Stimulated activated memory B cell treated with anti-CD40 and anti-IgM and Interleukin-4, amounts not matched to agents 10 μg/mL and 1 μg/mL and 100 μg/mL, for 72 hours (primary cell): ENCODE measurements at regions not wholly inside any gene's neighbourhood (a gene's known extent, or its start where the extent isn't known, plus 50 kb on each side); places are given as distances from the start of the nearest gene placed in this dataset.
"Not testable (repeated sequence)": the region's sequence is repeated elsewhere in the genome, so short reads cannot be mapped to it uniquely, and the experiment has no call there.

Experiments used
- ATAC-seq: fragments of 150-1000 bp; cut with Tn5 transposase; 2 replicates; pipeline ENCODE4 v1.10.0; 2021
- H3K27ac Mint-ChIP-seq: one replicate; pipeline ENCODE4 v1.8.0; 2022; ENCODE audit warnings: mild to moderate bottlenecking, mixed read lengths
- H3K27me3 Mint-ChIP-seq: one replicate; pipeline ENCODE4 v1.8.0; 2022; ENCODE audit warnings: mixed read lengths
- H3K36me3 Mint-ChIP-seq: one replicate; pipeline ENCODE4 v1.8.0; 2022; ENCODE audit warnings: mixed read lengths
- H3K4me1 Mint-ChIP-seq: one replicate; pipeline ENCODE4 v1.8.0; 2022; ENCODE audit warnings: mixed read lengths
- H3K4me3 Mint-ChIP-seq: one replicate; pipeline ENCODE4 v1.8.0; 2022; ENCODE audit warnings: mild to moderate bottlenecking, moderate library complexity, mixed read lengths
- H3K9me3 Mint-ChIP-seq: one replicate; pipeline ENCODE4 v1.8.0; 2022; ENCODE audit warnings: mixed read lengths

GRCh38 chr18:39341129-39341528, 1775.5 kb upstream of the CELF4 start:
- Mint-ChIP-seq H3K9me3 (peaks cover 3% of the 10 kb centered on the region), H3K27me3 (no peaks in the 10 kb centered on the region), H3K27ac (no peak overlapping the region), H3K4me1 (no peaks in the 10 kb centered on the region), H3K4me3 (no peak overlapping the region), H3K36me3 (no peaks in the 10 kb centered on the region)
- no peak for ATAC-seq

GRCh38 chr18:39340418-39340817, 1774.8 kb upstream of the CELF4 start:
- ATAC-seq = no peak
- Mint-ChIP-seq H3K4me1 (no peaks in the 10 kb centered on the region), H3K27me3 (no peaks in the 10 kb centered on the region), H3K36me3 (no peaks in the 10 kb centered on the region), H3K27ac (no peak overlapping the region), H3K9me3 (peaks cover 3% of the 10 kb centered on the region), H3K4me3 (no peak overlapping the region)

GRCh38 chr18:39329496-39330275, 1764.1 kb upstream of the CELF4 start:
- no peaks in the 10 kb centered on the region for H3K27me3 Mint-ChIP-seq
- H3K4me3 Mint-ChIP-seq = no peak overlapping the region
- H3K27ac Mint-ChIP-seq = no peak overlapping the region
- H3K9me3 Mint-ChIP-seq = peaks cover 5% of the 10 kb centered on the region
- no peaks in the 10 kb centered on the region for H3K36me3 Mint-ChIP-seq
- H3K4me1 Mint-ChIP-seq = no peaks in the 10 kb centered on the region
- no peak for ATAC-seq

DNA sequence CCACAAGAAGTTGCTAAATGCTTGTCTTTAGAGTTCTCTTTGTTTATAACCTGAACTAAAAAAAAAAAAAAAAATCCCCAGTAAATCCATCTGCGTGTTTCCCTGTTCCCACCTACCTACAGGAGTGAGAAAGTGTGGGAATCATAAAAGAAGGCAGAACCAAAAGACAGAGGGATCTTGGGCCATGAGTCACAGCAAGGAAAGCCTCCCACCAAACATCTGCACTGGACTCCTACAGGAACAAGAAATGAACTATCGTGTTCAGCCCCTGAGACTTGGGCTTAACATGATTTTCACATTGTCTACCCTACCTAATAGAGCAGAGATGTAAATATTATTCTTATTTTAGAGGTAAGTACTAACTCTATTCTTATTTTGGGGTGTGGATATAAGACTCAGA, 1761.2 kb upstream of the CELF4 start:
- no peaks in the 10 kb centered on the region for H3K36me3 Mint-ChIP-seq
- no peak overlapping the region for H3K27ac Mint-ChIP-seq
- peaks cover 3% of the 10 kb centered on the region for H3K9me3 Mint-ChIP-seq
- H3K4me1 Mint-ChIP-seq = no peaks in the 10 kb centered on the region
- no peak for ATAC-seq
- no peaks in the 10 kb centered on the region for H3K27me3 Mint-ChIP-seq
- H3K4me3 Mint-ChIP-seq = no peak overlapping the region

- no peaks in the 10 kb centered on the region for H3K27me3 Mint-ChIP-seq
- peaks cover 3% of the 10 kb centered on the region for H3K9me3 Mint-ChIP-seq
- no peak overlapping the region for H3K4me3 Mint-ChIP-seq
- no peak overlapping the region for H3K27ac Mint-ChIP-seq
- no peaks in the 10 kb centered on the region for H3K4me1 Mint-ChIP-seq
- H3K36me3 Mint-ChIP-seq = no peaks in the 10 kb centered on the region
- ATAC-seq = no peak
Measured at GRCh38 chr18:39325973-39326372, 1760.4 kb upstream of the CELF4 start.

DNA sequence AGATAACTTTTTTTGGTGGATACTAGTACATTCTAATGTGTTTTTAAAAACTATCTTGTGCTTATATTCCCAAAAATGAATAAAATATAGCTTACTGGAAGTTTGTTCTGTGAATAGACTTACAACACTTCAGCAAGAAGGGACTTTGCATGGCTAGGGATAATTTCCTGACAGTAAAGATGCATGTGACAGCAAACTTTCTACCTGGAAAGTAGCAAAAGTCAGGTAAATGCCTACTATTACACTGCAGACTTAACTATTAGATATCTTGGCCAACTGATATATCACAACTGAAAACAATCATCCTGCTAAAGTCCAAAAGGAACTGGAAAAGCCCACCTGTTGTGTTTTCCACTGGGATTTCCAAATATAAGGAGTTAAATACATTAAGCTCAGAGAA, 1753.5 kb upstream of the CELF4 start:
- H3K27me3 Mint-ChIP-seq = no peaks in the 10 kb centered on the region
- no peak overlapping the region for H3K27ac Mint-ChIP-seq
- no peak overlapping the region for H3K4me3 Mint-ChIP-seq
- H3K4me1 Mint-ChIP-seq = no peaks in the 10 kb centered on the region
- H3K9me3 Mint-ChIP-seq = no peaks in the 10 kb centered on the region
- H3K36me3 Mint-ChIP-seq = no peaks in the 10 kb centered on the region
- no peak for ATAC-seq

GRCh38 chr18:39318462-39318861, 1752.9 kb upstream of the CELF4 start:
- Mint-ChIP-seq H3K4me1 (no peaks in the 10 kb centered on the region), H3K27ac (no peak overlapping the region), H3K27me3 (no peaks in the 10 kb centered on the region), H3K36me3 (no peaks in the 10 kb centered on the region), H3K9me3 (no peaks in the 10 kb centered on the region), H3K4me3 (no peak overlapping the region)
- no peak for ATAC-seq

- Mint-ChIP-seq H3K36me3 (no peaks in the 10 kb centered on the region), H3K4me1 (no peaks in the 10 kb centered on the region), H3K27ac (no peak overlapping the region), H3K4me3 (no peak overlapping the region), H3K27me3 (no peaks in the 10 kb centered on the region), H3K9me3 (peaks cover 3% of the 10 kb centered on the region)
- ATAC-seq = no peak
Measured at GRCh38 chr18:39318008-39318407, 1752.4 kb upstream of the CELF4 start.

- H3K4me1 Mint-ChIP-seq = no peaks in the 10 kb centered on the region
- no peaks in the 10 kb centered on the region for H3K27me3 Mint-ChIP-seq
- no peak for ATAC-seq
- no peaks in the 10 kb centered on the region for H3K36me3 Mint-ChIP-seq
- peaks cover 5% of the 10 kb centered on the region for H3K9me3 Mint-ChIP-seq
- H3K27ac Mint-ChIP-seq = no peak overlapping the region
- no peak overlapping the region for H3K4me3 Mint-ChIP-seq
Measured at GRCh38 chr18:39314595-39314994, 1749.0 kb upstream of the CELF4 start.

- H3K4me1 Mint-ChIP-seq = no peaks in the 10 kb centered on the region
- H3K27ac Mint-ChIP-seq = no peak overlapping the region
- no peaks in the 10 kb centered on the region for H3K27me3 Mint-ChIP-seq
- ATAC-seq = no peak
- no peak overlapping the region for H3K4me3 Mint-ChIP-seq
- peaks cover 5% of the 10 kb centered on the region for H3K9me3 Mint-ChIP-seq
- no peaks in the 10 kb centered on the region for H3K36me3 Mint-ChIP-seq
Measured at GRCh38 chr18:39313992-39314391, 1748.4 kb upstream of the CELF4 start.

- Mint-ChIP-seq H3K4me3 (no peak overlapping the region), H3K9me3 (peaks cover 5% of the 10 kb centered on the region)
Measured at GRCh38 chr18:39311111-39311712, 1745.6 kb upstream of the CELF4 start.

GRCh38 chr18:39308931-39309521, 1743.4 kb upstream of the CELF4 start:
- not testable (repeated sequence) for H3K27me3 Mint-ChIP-seq, ATAC-seq, H3K36me3 Mint-ChIP-seq, H3K9me3 Mint-ChIP-seq, H3K4me3 Mint-ChIP-seq, H3K27ac Mint-ChIP-seq, H3K4me1 Mint-ChIP-seq

More at GRCh38 chr18:39311111-39311712, 1745.6 kb upstream of the CELF4 start:
- Mint-ChIP-seq H3K4me1 (no peaks in the 10 kb centered on the region), H3K27ac (no peak overlapping the region), H3K27me3 (no peaks in the 10 kb centered on the region), H3K36me3 (no peaks in the 10 kb centered on the region)
- ATAC-seq = no peak

DNA sequence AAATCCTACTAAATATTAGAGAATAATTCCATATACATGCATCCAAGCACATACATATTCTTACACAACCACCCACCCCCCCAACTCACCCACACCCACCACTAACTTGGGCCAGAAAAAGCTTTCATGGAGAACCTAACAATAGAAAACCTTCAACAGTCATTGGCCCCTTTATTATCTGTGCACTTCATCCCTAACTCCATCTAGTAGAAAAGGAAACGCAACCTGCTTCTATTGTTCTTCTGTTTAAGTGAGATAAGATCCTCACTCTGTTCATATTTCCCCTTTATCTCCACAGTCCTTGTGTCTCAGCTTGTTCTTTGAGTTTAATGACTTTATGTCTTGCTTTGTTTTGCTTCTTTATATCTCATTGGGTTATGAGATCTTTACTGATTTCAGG, 1740.2 kb upstream of the CELF4 start:
- H3K36me3 Mint-ChIP-seq = no peaks in the 10 kb centered on the region
- no peak overlapping the region for H3K4me3 Mint-ChIP-seq
- H3K4me1 Mint-ChIP-seq = no peaks in the 10 kb centered on the region
- ATAC-seq = no peak
- no peak overlapping the region for H3K27ac Mint-ChIP-seq
- H3K27me3 Mint-ChIP-seq = no peaks in the 10 kb centered on the region
- peaks cover 2% of the 10 kb centered on the region for H3K9me3 Mint-ChIP-seq

DNA sequence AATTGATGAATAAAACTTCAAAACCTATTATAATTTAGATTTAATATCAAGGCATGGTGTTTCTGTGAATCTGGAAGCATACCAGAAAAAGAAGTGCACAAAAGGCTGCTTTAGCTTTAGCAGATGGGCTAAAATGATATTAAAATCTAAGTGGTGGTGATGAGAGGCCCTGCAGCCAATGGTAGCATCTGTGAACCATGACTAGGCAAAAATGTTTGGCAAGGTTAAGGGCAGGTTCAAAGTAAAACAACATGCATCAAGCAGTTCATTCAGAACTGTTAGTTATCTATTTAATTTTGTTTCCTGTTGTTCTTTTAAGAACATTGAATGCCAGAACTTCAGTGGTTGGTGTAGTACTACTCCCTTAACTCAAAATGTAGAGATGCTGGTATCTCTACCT, 1736.9 kb upstream of the CELF4 start:
- Mint-ChIP-seq H3K4me3 (no peak overlapping the region), H3K27ac (no peak overlapping the region), H3K4me1 (no peaks in the 10 kb centered on the region), H3K36me3 (no peaks in the 10 kb centered on the region), H3K9me3 (no peaks in the 10 kb centered on the region), H3K27me3 (no peaks in the 10 kb centered on the region)
- ATAC-seq = no peak

- Mint-ChIP-seq H3K4me1 (no peaks in the 10 kb centered on the region), H3K36me3 (no peaks in the 10 kb centered on the region), H3K4me3 (no peak overlapping the region), H3K9me3 (peaks cover 5% of the 10 kb centered on the region), H3K27me3 (no peaks in the 10 kb centered on the region), H3K27ac (no peak overlapping the region)
- no peak for ATAC-seq
Measured at GRCh38 chr18:39299152-39299551, 1733.6 kb upstream of the CELF4 start.

GRCh38 chr18:39297225-39297624, 1731.6 kb upstream of the CELF4 start:
- Mint-ChIP-seq H3K27ac (no peak overlapping the region), H3K36me3 (no peaks in the 10 kb centered on the region), H3K4me1 (no peaks in the 10 kb centered on the region), H3K27me3 (no peaks in the 10 kb centered on the region), H3K4me3 (no peak overlapping the region), H3K9me3 (peaks cover 6% of the 10 kb centered on the region)
- ATAC-seq = no peak
